ENCODE measurements at regions not wholly inside any gene's neighbourhood (a gene's known extent, or its start where the extent isn't known, plus 50 kb on each side); places are given as distances from the start of the nearest gene placed in this dataset.

DNA sequence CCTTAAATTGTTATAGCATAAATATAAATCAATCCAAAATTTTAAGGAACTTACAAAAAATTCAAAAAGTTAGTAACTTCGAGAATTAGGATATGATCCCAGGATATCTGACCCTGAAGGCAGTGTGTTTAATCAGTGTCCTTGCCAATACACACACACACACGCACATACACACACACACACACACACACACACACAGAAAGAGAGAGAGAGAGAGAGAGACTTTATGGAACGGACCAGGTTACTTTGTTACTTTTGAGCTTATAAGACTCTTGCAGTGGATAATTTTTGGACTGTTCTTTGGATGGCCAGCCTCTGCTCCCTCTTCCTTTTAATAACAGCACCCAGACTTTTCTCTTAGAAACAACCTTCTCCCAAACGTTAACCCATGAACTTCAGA is 322.9 kb downstream of the NFIB start:
- Histone ChIP-seq H4K20me1 (ENCODE audit: control insufficient read depth, insufficient read depth, low read depth, low read length) (no peaks in the 10 kb centered on the region), H3K27ac (ENCODE audit: low read depth, low read length) (no peak overlapping the region), H3K79me2 (ENCODE audit: control insufficient read depth, low read length) (no peaks in the 10 kb centered on the region), H3K4me2 (ENCODE audit: low read length) (no peak overlapping the region), H3K4me1 (ENCODE audit: control insufficient read depth, low read length) (no peaks in the 10 kb centered on the region), H3K9me3 (ENCODE audit: control insufficient read depth, insufficient read depth, low read length) (no peaks in the 10 kb centered on the region), H3K9me2 (replicated peaks; ENCODE audit: control insufficient read depth, low read length) (no peaks in the 10 kb centered on the region), H3K27me3 (ENCODE audit: control insufficient read depth, low read length) (no peaks in the 10 kb centered on the region), H3K4me3 (ENCODE audit: low read length) (no peak overlapping the region), H3F3A (ENCODE audit: control insufficient read depth, insufficient read depth) (no peaks in the 10 kb centered on the region), H3K36me3 (ENCODE audit: control insufficient read depth, low read length) (no peaks in the 10 kb centered on the region)
- TF ChIP-seq, protein P1, sequence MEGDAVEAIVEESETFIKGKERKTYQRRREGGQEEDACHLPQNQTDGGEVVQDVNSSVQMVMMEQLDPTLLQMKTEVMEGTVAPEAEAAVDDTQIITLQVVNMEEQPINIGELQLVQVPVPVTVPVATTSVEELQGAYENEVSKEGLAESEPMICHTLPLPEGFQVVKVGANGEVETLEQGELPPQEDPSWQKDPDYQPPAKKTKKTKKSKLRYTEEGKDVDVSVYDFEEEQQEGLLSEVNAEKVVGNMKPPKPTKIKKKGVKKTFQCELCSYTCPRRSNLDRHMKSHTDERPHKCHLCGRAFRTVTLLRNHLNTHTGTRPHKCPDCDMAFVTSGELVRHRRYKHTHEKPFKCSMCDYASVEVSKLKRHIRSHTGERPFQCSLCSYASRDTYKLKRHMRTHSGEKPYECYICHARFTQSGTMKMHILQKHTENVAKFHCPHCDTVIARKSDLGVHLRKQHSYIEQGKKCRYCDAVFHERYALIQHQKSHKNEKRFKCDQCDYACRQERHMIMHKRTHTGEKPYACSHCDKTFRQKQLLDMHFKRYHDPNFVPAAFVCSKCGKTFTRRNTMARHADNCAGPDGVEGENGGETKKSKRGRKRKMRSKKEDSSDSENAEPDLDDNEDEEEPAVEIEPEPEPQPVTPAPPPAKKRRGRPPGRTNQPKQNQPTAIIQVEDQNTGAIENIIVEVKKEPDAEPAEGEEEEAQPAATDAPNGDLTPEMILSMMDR (IDR thresholded peaks at IDR 0.05; ENCODE audit: low read depth, low read length, poor library complexity, severe bottlenecking), result no peak
- TF ChIP-seq EZH2phosphoT487 (IDR thresholded peaks at IDR 0.05; ENCODE audit: borderline replicate concordance, low read length), result no peak

DNA sequence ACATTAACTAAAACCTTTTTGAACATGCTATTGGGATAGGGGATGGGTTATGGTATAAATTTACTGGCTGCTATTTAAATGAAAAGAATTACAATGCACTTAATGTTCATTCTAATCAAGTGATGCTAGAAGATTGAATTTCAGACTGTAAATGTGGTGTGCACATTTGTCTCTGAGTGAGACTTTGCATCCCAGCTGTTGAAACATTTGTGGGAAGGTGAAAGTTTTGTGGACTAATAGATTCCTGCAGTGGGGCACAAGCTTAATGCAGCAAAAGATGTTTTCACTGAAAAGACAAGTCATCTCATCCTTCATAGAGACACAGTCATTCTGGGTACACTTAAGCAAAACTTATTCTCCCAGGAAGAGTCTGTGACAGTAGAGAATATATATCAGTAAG is 323.6 kb downstream of the NFIB start:
- H3K79me2 ChIP-seq (ENCODE audit: control insufficient read depth, low read length), result no peaks in the 10 kb centered on the region
- no peaks in the 10 kb centered on the region for H4K20me1 ChIP-seq (ENCODE audit: control insufficient read depth, insufficient read depth, low read depth, low read length)
- H3K27me3 ChIP-seq (ENCODE audit: control insufficient read depth, low read length), result no peaks in the 10 kb centered on the region
- no peaks in the 10 kb centered on the region for H3K9me3 ChIP-seq (ENCODE audit: control insufficient read depth, insufficient read depth, low read length)
- no peak overlapping the region for H3K27ac ChIP-seq (ENCODE audit: low read depth, low read length)
- H3K9me2 ChIP-seq (replicated peaks; ENCODE audit: control insufficient read depth, low read length), result no peaks in the 10 kb centered on the region
- no peak overlapping the region for H3K4me2 ChIP-seq (ENCODE audit: low read length)
- no peak for TF ChIP-seq EZH2phosphoT487 (IDR thresholded peaks at IDR 0.05; ENCODE audit: borderline replicate concordance, low read length)
- H3F3A ChIP-seq (ENCODE audit: control insufficient read depth, insufficient read depth), result no peaks in the 10 kb centered on the region
- no peaks in the 10 kb centered on the region for H3K36me3 ChIP-seq (ENCODE audit: control insufficient read depth, low read length)
- no peak overlapping the region for H3K4me3 ChIP-seq (ENCODE audit: low read length)
- no peaks in the 10 kb centered on the region for H3K4me1 ChIP-seq (ENCODE audit: control insufficient read depth, low read length)

DNA sequence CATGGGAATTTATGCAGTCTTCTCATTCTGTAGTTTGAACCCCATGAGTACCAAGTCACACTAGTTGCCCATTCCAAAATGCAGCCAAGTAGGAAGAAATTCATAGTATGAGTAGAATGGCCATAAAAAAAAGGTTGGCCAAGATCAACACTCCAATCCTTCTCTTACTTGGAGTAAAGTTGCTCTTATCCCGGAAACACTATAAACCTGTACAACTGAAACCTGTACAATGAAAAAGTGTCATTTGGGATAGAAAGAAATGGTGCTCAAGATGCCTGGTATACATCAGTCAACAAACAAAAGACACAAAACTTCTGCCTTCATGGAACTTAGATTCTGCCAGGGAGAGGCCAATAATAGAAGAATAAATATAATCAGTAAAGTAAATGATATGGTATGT is 325.0 kb downstream of the NFIB start:
- Histone ChIP-seq H3K36me3 (ENCODE audit: control insufficient read depth, low read length) (no peaks in the 10 kb centered on the region), H3K27ac (ENCODE audit: low read depth, low read length) (no peak overlapping the region), H3K27me3 (ENCODE audit: control insufficient read depth, low read length) (no peaks in the 10 kb centered on the region), H4K20me1 (ENCODE audit: control insufficient read depth, insufficient read depth, low read depth, low read length) (no peaks in the 10 kb centered on the region), H3K79me2 (ENCODE audit: control insufficient read depth, low read length) (no peaks in the 10 kb centered on the region), H3K4me3 (ENCODE audit: low read length) (no peak overlapping the region), H3K9me3 (ENCODE audit: control insufficient read depth, insufficient read depth, low read length) (no peaks in the 10 kb centered on the region; the same call in 1 of the 2 replicates), H3K4me1 (ENCODE audit: control insufficient read depth, low read length) (no peaks in the 10 kb centered on the region), H3K4me2 (ENCODE audit: low read length) (no peak overlapping the region), H3F3A (ENCODE audit: control insufficient read depth, insufficient read depth) (no peaks in the 10 kb centered on the region), H3K9me2 (replicated peaks; ENCODE audit: control insufficient read depth, low read length) (no peaks in the 10 kb centered on the region)
- TF ChIP-seq, protein P1 (IDR thresholded peaks at IDR 0.05; ENCODE audit: low read depth, low read length, poor library complexity, severe bottlenecking), result no peak
- TF ChIP-seq EZH2phosphoT487 (IDR thresholded peaks at IDR 0.05; ENCODE audit: borderline replicate concordance, low read length), result no peak

DNA sequence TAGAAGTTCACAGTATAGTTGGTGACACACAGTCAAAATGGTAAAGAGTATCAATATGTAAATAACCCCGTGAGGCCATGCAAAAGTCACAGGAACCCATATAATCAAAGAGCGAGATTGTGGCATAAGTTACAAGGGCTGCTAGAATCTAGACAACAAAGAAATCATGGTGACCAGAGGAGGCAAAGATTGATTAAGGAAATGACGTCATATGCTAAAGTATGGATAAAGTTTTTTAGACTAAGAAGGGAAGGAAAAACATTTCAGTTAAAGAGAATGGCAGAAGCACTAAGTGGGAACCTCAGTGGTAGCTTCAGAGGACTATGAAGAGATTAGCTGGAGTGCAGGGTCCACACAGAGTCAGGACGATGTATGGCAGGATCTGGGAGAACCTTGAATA is 330.3 kb downstream of the NFIB start:
- Histone ChIP-seq H3K9me2 (replicated peaks; ENCODE audit: control insufficient read depth, low read length) (no peaks in the 10 kb centered on the region), H3K9me3 (ENCODE audit: control insufficient read depth, insufficient read depth, low read length) (no peaks in the 10 kb centered on the region; the same call in 1 of the 2 replicates), H3K4me3 (ENCODE audit: low read length) (no peak overlapping the region), H3K27ac (ENCODE audit: low read depth, low read length) (no peak overlapping the region), H3K27me3 (ENCODE audit: control insufficient read depth, low read length) (no peaks in the 10 kb centered on the region), H3K79me2 (ENCODE audit: control insufficient read depth, low read length) (no peaks in the 10 kb centered on the region), H3F3A (ENCODE audit: control insufficient read depth, insufficient read depth) (no peaks in the 10 kb centered on the region), H3K4me2 (ENCODE audit: low read length) (no peak overlapping the region), H4K20me1 (ENCODE audit: control insufficient read depth, insufficient read depth, low read depth, low read length) (no peaks in the 10 kb centered on the region), H3K4me1 (ENCODE audit: control insufficient read depth, low read length) (no peaks in the 10 kb centered on the region), H3K36me3 (ENCODE audit: control insufficient read depth, low read length) (no peaks in the 10 kb centered on the region)
- TF ChIP-seq, protein P1 (IDR thresholded peaks at IDR 0.05; ENCODE audit: low read depth, low read length, poor library complexity, severe bottlenecking), result no peak
- TF ChIP-seq EZH2phosphoT487 (IDR thresholded peaks at IDR 0.05; ENCODE audit: borderline replicate concordance, low read length), result no peak

Measured in DOHH2 (cell line).